ENCODE measurements at regions not wholly inside any gene's neighbourhood (a gene's known extent, or its start where the extent isn't known, plus 50 kb on each side); places are given as distances from the start of the nearest gene placed in this dataset.
"Not testable (repeated sequence)": the region's sequence is repeated elsewhere in the genome, so short reads cannot be mapped to it uniquely, and the experiment has no call there.

GRCh38 chr15:77838595-77838994, 205.9 kb upstream of the LINGO1 start:
- DNase-seq (ENCODE audit: low spot score), result no peak

DNA sequence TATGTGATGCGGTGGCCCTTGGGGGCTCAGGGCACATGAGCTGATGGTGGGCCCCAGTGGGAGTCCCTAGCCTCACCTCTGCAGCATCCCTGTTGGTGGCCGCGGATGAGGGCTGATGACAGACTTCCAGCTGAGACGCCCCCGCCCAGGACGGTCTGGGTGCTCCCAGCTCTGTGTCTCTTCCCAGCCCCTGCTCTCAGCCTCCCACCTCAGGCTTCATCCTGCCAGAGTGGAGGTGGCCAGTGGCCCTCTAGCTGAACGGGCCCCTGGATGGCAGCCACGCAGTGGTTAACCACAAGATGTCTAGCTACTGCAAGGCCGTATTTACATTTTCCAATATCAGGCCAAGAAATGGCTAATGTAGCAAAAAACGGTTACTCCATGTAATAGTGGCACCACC, 205.3 kb upstream of the LINGO1 start:
- no peak for DNase-seq (ENCODE audit: low spot score)

DNA sequence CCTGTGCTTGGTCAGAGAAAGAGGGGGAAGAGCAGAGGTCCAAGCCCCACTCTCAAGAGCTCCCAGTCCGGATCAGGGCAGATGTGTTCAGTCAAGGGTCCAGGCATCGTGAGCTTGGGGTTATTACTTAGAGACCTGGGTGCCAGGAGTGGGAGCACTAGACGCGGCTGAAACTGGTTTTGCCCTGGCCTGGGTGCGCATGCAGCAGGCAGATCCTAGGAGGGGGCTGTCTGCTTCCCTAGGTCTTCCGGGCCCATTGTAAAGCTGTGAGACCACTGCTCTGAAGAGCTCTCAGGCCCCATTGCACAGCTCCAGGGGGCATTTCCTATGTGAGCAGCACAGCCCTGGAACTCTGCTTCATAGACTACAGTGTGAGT, 204.9 kb upstream of the LINGO1 start:
- DNase-seq (ENCODE audit: low spot score), result no peak

DNA sequence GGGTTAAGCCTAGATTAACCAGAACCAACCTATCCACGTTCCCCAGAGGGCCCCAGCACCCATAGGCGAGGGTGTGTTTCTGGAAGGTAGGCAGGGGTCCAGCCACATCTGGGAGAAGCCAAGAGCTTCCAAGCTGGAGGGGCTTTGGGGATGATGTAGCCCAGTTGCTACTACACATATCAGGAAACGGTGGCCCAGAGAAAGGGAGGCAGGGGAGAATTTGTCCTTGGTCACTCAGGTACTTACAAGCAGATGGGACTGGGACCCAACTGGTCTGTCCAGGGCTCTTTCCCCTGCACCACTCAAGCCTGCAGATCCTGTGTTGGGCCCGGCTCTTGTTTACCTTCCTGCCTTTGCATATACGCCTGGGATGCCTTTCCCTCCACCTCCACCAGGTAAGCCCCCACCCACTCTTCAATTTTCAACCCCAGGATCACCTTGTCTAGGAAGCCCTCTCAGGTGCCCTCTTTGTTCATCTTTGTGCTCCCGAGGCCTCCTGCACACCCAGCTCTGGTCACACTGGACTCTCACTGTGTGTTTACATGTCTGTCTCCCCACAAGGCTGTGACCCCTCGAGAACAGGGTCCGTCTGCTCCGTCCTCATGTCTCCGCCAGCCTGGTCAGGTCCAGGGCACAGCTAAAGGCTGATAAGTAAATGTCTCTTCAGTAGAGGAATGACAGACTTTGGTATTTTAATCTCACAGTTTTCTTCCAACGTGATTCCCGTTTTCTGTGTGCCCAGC, 204.4 kb upstream of the LINGO1 start:
- DNase-seq (ENCODE audit: low spot score), result no peak

GRCh38 chr15:77836121-77836692, 203.5 kb upstream of the LINGO1 start:
- peak; percentile 81 for DNase-seq (ENCODE audit: low spot score)

DNA sequence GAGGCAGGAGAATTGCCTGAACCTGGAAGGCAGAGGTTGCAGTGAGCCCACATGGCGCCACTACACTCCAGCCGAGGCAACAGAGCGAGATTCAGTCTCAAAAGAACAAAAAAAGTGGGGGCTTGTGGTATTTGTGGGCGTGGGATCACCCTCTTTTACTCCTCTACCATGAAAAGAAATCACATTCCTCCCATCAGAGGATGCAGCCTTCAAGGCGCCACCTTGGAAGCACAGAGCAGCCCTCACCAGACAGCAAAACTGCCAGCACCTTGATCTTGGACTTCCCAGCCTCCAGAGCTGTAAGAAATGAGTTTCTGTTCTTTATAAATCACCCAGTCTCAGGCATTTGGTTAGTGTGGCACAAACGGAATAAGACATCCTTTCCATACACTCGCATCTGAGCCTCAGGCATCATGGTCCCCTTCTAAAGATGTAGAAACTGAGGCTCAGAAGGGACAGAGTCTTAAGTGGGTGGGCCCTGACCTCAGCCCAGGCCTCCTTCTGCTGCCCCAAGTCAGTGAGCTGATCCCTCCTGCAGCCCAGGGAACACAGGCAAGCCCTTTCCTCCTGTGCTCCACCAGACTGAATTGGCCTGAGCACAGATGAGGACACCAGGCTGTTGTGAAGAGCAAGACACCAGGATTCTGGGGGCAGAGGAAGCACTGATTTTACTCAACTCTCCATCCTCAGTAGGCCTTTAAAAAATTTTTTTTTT, 201.7 kb upstream of the LINGO1 start:
- no peak for DNase-seq (ENCODE audit: low spot score)

GRCh38 chr15:77832874-77833273, 200.2 kb upstream of the LINGO1 start:
- DNase-seq (ENCODE audit: low spot score), result no peak

- DNase-seq (ENCODE audit: low spot score), result no peak
Measured at GRCh38 chr15:77831986-77832385, 199.3 kb upstream of the LINGO1 start.

DNA sequence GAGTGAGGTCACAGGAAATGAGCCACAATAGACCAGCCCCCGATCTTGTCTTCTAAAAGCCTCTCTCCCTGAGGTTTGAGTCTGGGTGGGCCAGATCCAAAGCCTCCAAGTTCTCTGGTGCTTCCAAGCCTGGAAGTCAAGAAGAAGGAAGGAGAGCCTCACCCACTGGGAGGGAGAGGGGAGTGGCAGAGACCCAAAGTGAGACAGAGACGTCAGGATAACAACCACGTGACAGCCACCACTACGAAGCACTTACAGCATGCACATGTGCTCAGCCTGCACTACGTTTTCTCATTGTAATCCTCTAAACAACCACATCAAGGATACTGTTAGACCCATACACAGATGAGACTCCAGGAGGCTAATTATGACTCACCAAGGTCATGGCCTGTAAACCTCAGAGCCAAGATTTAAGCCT, 197.3 kb upstream of the LINGO1 start:
- DNase-seq (ENCODE audit: low spot score), result no peak

- not testable (repeated sequence) for DNase-seq (ENCODE audit: low spot score)
Measured at GRCh38 chr15:77829331-77829730, 196.6 kb upstream of the LINGO1 start.

DNA sequence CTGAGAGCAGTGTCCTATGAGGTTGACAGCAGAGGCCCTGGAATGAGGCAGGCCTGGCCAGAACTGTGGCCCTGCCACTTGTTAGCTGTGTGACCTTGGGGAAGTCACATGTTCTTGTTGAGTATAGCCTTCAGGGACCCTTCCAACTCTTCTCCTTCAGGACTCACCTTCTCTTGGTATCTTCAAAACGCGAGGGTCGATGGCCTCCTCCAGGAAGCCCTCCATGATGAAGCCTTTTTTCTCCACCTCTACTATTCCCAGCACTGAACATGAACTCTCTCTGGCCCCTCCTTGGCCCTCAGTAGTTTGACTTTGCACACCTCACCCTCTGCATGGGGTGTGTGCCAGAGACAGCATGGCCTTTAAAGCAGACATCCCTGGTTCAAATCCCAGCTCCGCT, 195.1 kb upstream of the LINGO1 start:
- no peak for DNase-seq (ENCODE audit: low spot score)

GRCh38 chr15:77826006-77826695, 193.4 kb upstream of the LINGO1 start:
- DNase-seq (ENCODE audit: low spot score), result no peak

DNA sequence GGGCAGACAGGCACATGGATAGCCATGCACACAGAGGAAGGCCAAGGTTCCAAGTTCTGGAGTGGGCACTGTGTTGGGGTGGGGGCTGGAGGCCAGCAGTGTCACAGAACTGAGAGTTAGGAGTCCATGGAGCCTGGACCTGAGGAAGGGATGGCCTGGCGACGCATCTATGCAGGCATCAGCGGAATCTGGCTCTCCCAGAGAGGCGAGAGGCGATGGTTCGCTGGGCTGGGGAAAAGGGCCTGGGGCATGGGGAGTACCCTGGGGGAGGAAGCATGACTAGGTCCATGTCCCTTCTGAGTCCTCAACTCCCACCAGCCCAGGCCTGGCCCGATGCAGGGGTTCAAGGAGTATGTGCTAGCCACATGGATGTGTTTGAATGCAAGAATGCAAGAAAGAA, 192.8 kb upstream of the LINGO1 start:
- no peak for DNase-seq (ENCODE audit: low spot score)

- no peak for DNase-seq (ENCODE audit: low spot score)
Measured at GRCh38 chr15:77825252-77825542, 192.5 kb upstream of the LINGO1 start.

- no peak for DNase-seq (ENCODE audit: low spot score)
Measured at GRCh38 chr15:77824361-77825251, 191.9 kb upstream of the LINGO1 start.

DNA sequence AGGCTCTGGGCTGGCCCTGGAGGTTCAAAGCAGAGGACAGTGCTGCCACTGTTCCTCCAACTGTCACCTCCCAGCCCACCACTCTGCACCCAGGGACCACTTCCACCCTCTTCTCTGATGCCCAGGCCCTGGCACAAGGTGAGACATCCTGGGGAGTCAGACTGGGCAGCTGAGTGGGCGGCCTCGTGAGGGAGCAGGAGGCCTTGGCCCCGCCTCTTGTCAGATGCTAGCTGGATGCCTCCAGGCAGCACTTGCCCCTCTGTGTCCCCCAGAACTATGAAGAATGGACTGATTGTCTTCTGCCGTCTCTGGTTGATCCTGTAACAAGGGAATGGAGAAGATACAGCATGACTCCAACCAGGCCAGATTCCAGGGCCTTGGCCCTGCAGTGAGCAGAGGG, 191.0 kb upstream of the LINGO1 start:
- DNase-seq (ENCODE audit: low spot score), result no peak

DNA sequence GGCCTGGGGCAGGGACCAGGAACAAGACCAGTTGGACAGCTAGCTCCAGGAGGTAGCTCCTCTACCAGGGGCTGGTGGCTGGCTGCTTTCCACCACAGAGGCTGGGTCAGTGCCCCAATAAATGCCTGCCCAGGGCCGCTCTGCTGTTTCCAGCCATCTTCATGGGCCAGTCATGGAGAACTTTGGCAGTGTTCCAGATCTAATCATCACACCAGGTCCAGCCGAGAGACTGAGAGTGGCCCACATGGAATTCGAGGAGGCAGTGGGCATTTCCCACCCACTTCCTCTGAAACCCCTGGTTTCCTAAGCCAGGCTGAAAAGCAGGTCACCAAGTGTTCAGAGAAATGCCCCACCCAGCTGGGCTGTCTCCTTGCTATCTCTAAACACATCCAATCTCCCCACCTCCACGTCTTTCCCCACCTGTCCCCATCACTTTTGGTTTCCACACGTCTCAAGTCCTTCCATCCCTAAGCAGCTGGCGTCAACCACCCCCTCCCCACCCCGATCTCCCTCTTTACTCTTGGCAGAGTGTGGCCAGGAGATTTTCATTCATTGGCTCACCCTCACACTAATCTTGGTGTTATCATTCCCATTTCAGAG, 190.0 kb upstream of the LINGO1 start:
- DNase-seq (ENCODE audit: low spot score), result no peak

- DNase-seq (ENCODE audit: low spot score), result no peak
Measured at GRCh38 chr15:77821959-77822256, 189.2 kb upstream of the LINGO1 start.

DNA sequence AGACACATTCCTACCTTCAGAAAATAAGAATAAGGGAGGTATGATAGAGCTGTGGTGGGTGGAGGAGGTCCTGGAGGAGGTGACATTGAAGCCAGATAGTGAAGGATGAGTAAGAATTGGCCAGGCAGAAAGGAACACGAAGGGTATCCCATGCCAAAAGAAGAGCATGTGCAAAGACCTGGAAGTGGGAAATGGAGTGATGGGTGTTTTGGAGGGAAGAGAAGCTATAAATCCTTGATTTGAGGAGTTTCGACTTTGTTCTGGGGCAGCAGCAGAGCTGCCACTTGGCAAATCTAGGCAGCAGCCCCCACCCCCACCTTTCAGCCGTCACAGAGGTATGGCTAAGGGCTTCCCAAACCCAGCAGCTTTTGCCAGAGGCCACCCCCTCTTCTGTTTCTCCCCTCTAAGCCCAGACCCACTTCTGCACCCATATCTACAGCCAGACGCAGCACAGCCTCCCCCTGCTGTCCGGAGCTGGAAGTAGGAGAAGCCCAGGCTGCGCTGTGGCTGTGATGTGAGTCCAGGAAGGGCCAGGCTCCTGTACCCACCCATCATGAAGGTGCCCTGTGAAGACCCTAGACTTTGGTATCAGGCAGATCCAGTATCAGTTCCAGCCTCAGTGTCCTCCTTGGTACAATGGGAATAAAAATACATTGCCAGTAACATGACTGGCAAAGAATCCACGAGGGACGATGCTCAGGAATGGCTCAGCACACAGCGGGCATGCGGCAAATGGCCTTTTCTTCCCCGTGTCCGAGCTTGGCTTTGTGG, 188.7 kb upstream of the LINGO1 start:
- DNase-seq (ENCODE audit: low spot score), result peak; percentile 81

- no peak for DNase-seq (ENCODE audit: low spot score)
Measured at GRCh38 chr15:77819851-77820728, 187.4 kb upstream of the LINGO1 start.

All from hepatic stellate cell (primary cell).